GM19455 (cell line): ENCODE measurements at regions not wholly inside any gene's neighbourhood (a gene's known extent, or its start where the extent isn't known, plus 50 kb on each side); places are given as distances from the start of the nearest gene placed in this dataset.
"Not testable (repeated sequence)": the region's sequence is repeated elsewhere in the genome, so short reads cannot be mapped to it uniquely, and the experiment has no call there.

ENCODE experiments used
- ATAC-seq: cut with Tn5 transposase; IDR thresholded peaks from one replicate; pipeline ENCODE4 v1.9.1; 2021; ENCODE audit not compliant: unreplicated experiment

- not testable (repeated sequence) for ATAC-seq
Measured at GRCh38 chr15:84360902-84361301, 125.3 kb downstream of the GOLGA6L4 start.

DNA sequence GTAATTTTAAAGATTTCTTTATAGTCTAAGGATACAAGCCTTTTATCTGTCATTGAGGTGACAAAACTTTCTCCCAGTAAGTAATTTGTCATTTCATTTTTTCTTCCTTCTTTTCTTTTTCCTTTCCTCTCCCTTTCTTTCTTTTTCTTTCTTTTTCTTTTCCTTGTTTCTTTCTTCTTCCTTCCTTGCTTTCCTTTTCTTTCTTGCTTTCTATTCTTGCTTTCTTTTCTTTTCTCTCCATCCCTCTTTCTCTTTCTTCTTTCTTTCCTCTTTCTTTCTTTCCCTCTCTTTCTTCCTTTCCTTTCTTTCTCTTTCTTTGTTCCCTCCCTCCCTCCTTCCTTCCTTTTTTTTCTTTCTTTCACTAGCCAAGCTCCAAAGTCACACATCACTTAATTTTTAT, 148.8 kb downstream of the GOLGA6L4 start:
- ATAC-seq, result not testable (repeated sequence)

DNA sequence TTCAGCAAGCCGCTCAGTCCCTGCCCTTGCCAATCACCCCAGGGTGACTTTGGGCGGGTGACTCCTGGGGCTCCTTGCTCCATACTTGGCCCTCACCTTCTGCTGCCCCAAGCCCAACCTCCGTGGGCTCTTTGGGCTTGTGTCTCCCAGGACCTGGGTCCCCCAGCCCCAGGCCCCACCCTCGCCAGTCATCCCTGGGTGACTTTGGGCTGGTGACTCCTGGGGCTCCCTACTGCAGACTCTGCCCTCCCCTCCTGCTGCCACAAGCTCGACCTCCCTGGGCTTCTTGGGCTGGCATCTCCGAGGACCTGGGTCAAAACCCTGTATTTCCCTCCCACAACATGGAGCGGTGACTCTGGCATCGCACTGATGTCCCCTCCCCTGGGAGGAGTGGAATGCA, 151.5 kb downstream of the GOLGA6L4 start:
- no peak for ATAC-seq

DNA sequence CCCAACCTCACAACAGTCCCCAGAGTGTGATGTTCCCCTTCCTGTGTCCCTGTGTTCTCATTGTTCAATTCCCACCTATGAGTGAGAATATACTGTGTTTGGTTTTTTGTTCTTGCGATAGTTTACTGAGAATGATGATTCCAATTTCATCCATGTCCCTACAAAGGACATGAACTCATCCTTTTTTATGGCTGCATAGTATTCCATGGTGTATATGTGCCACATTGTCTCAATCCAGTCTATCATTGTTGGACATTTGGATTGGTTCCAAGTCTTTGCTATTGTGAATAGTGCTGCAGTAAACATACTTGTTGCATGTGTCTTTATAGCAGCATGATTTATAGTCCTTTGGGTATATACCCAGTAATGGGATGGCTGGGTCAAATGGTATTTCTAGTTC, 152.6 kb downstream of the GOLGA6L4 start:
- ATAC-seq, result not testable (repeated sequence)

GRCh38 chr15:84388638-84389037, 153.1 kb downstream of the GOLGA6L4 start:
- ATAC-seq, result not testable (repeated sequence)

DNA sequence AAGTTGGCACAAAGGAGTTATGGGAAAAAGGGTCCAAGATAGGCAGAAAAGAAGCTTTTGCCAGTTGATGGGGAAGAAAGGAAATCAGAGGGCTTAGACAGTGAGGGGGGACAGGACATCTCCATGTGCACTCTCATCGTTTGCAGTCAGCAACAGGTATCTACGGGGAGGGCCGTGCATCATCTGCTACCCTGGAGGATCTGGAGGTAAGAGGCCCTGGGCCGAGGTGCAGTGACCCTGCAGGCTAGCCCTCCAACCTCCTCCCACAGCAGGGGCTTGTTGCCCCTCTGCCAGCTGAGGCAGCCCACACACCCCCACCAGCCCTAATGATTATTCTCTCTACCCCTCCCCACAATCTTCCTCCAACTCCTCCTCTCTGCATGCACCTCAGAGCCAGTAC, 154.8 kb downstream of the GOLGA6L4 start:
- not testable (repeated sequence) for ATAC-seq

DNA sequence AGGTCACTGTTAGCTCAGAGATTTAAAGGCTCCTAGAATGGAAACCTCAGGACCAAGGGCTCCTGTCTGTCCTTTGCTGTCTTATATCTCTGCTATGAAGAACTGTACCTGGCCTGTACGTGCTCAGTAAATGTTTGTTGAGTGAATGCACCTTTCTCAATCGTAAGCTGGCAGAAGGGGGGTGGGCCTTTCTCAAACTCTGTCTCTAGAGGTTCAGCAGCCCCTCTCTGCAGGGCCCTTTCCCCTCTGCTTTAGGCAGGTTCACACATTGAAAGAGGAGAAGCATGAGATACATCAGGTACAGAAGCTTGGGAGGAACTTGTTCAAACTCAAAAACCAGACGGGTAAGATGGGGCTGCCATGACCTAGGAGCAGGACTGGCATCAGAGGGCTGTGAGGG, 155.6 kb downstream of the GOLGA6L4 start:
- ATAC-seq, result no peak

- not testable (repeated sequence) for ATAC-seq
Measured at GRCh38 chr15:84392020-84392419, 156.4 kb downstream of the GOLGA6L4 start.

DNA sequence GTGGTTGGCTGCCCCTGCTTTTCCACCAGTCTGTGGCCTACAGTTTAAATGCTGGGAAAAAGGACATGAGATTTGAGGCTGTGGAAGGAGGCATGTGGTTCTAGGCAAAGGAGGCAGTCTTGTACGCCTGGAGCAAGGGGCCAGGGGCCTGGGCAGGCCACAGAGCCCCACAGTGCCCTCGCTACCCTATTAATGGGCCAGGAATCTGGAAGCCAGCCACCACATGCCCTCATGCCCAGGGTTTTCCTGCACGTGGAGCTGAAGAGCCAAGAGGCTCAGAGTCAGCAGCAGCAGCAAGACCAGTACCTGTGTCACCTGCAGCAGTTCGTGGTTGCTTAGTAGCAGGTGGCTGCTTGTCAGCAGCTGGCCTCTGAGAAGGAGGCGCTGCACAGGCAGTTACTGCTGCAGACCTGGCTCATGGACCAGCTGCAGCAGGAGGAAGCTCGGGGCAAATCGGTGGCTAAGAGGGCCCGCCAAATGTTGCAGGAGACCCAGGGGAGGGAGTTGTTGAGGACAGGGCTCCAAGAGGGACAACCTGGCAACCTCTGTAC, 157.9 kb downstream of the GOLGA6L4 start:
- ATAC-seq, result not testable (repeated sequence)

DNA sequence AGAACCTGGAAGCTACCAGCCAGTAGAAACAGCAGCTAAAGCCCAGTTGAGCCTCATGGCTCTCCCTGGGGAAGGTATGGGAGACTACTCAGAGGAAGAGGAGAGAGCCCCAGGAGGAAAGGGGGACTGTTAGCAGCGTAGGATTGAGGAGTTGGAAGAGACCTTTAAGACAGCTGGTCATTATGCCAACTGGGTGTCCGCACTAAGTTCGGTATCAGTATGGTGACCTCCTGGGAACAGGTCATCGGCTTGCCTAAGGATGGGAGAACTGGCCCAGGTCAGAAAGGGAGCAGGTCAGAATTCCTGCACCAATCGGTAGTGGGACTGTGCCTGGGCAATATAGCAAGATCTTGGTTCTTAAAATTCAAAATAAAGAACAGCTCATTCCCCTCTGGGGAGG, 158.4 kb downstream of the GOLGA6L4 start:
- not testable (repeated sequence) for ATAC-seq

DNA sequence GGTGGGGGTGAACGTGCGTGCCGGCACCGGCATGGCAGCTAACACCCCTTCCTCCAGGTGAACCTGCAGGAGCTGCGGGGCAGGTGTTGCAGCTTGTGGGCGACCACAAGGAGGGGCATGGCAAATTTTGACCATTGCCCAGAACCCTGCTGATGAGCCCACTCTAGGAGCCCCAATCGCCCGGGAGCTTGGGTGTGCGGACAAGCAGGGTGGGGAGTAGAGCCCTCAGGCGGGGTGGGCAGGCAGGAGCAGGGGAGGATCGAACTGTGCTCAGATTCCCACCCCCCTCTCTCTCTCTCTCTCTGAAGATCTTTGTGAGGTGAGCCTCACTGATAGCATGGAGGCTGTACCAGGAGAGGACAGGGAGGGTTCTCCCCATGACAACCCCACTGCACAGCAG, 159.8 kb downstream of the GOLGA6L4 start:
- not testable (repeated sequence) for ATAC-seq

DNA sequence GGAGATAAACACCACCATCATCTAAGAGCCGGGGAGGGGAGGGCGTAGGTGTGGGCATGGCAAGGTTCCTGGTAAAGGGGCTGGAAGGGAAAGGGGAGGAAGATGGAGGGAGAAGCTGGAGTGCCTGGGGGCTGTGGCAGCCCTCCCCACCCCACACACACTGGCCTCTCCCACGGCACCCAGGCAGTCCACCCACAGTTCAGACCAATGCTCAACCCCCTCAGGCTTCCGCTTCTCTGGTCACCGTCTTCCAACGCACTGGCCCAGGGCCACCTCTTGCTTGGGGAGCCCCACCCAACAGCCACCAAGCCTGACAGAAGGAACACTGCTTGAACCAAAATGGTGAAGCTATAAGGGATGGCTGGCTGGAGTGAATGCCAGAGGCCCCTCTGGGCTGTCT, 160.3 kb downstream of the GOLGA6L4 start:
- ATAC-seq, result not testable (repeated sequence)

DNA sequence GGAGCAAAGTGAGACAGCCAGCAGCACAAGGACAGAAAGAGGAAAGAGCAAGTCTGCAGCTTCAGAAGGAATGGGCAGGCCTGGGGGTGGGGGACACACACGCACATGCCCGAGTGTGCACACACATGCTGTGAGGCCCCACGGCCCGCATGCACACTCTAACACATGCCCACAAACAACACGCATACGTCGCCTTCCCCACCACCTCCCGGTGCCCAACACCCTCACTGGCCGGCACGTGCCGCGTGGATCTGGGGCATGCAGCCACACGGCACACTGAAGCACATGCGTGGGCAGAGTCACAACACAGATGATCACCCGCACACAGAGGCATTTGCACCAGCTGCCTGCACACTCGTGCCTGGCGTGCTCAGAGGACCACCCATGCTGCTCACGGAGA, 161.5 kb downstream of the GOLGA6L4 start:
- not testable (repeated sequence) for ATAC-seq

DNA sequence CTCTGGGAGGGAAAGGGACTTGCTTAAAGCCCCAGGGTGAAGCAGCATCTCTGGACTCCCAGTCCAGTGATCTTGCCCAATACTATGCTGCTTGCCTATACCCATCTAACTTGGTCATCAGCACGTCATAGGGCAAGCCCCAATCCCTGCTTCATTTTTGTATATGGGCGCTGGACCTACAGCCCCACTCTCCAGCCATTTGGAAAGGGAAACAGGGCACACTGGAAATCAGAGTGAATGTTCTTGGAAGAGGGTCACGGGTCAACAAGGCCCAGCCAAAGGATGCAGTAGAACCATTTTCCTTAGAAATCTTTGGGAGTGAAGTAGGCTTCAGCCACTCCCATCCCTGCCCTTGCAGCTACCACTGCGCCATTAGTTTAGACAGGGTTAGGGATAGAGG, 162.5 kb downstream of the GOLGA6L4 start:
- not testable (repeated sequence) for ATAC-seq

DNA sequence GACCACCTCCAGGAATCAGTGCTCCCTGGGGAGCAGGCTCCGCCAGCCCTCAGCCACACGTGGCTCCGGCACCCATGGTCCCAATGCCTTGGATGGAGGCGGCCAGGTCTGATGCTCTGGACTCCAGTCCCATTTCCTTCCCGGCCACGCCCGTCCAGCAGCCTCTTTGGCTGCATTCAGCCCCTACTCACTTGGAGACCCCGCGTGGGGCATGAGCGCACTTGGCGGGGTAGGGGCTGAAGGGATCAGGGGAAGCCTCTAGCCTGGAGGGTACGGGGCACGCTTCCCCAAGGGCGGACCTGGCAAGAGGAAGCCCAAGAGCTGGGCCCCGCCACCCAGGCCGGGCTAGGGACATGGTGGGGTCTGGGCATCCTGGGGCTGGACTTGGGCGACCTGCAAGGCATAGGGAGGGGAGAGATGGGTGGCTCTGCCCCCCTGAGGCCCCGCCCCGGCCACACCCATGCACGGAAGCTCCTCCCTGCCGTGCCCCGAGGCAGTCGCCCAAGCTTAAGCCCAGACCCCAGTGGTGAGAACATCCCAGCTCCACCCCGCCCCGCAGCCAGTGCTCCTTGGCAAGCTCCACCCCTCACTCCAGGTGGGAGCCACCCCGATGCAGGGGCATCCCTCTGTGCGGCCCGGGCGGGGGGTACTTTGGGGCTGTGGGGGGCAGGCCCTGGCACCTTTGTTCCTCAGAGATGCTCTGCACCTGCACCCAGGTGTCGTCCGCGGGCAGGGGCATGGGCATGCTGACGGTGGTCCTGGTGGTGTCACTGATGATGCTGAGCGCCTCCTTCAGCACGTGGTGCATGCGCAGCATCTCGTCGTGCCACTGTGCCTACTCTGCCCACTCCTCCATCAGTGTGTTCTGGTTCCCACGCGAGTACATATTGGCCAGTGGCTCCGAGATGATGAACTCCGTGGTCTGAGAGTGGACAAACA, 163.5 kb downstream of the GOLGA6L4 start:
- no peak for ATAC-seq

DNA sequence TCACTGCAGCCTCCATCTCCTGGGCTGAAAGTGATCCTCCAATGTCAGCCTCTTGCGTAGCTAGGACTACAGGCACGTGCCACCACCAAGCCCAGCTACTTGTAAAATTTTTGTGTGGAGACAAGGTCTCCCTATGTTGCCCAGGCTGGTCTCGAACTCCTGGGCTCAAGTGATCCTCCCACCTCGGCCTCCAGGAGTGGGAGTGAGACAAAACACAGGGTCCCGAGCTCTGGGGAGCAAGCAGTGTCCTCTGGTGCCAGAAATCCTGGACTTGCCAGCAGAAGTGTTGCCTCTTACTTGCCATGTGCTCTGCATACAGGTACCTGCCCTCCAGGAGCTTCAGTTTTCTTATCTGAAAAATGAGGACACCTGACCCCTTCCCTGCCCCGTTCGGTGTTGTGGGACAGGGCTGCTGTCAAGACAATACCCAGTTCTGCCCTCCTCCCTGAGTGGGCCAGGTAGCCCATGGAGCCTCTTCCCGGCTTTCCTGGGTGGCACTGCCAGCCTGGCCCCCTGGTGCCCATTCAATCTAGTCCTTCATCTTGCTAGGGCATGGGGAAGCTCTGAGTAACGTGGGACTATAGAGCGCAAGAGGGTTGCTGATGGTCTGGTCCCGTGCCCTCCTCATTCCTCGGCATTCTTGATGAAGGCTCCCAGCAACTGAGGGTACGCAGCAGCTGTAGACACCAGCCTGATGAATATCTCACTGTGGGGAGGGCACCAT, 164.6 kb downstream of the GOLGA6L4 start:
- ATAC-seq, result no peak

DNA sequence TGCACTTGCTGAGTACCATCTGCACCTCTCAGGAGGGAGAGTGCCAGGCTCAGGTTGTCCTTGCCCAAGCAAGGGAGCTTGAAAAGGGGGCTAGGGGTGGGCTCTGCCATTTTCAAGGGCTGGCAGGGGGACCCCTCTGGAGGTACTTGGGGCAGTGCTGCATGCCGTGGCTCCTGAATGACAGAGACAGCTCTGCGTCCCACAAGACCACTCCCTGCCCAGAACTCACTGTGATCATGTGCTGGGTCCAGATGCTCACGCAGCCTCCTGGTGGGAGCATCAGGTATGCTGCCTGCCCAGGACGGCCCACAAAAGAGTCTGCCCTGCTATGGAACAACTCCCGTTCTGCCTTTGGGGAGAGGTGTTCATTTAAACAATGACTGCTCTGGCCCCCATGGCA, 165.2 kb downstream of the GOLGA6L4 start:
- ATAC-seq, result no peak

GRCh38 chr15:84401461-84401860, 165.9 kb downstream of the GOLGA6L4 start:
- not testable (repeated sequence) for ATAC-seq

GRCh38 chr15:84401891-84402840, 166.6 kb downstream of the GOLGA6L4 start:
- not testable (repeated sequence) for ATAC-seq

DNA sequence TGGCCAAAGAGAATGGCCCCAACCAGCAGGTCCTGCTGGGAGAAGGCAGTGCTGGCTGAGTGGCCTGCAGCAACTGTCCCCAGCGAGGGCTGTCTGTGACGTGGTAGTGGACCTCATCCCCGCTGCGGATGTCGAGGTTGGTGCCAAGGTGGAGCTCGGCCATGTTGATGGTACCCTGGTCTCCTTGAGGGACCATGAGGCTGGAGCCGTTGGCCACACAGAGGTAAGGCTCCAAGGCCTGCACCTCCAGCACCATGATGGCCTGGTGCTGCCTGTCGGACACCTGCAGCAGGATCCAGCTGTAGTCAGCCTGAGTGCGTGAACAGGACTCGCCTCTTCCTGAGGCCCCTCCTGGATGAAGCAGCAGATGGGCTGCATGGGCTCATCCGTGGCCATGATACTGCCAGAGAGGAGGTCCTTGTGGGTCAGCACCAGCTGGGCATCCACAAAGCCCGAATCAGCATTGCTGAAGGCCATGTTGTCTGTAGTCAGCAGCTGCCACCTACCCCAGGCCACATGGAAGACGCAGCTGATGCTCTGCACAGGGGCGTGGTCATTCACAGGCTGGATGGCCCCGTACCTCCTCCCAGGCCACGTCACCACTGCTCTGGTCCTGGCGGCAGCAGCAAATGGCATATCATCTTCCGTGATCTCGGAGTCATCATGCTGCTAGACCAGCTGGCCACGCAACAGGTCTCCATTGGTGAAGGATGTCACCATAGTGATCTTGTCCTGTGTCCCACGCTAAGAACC, 167.5 kb downstream of the GOLGA6L4 start:
- no peak for ATAC-seq
